22Rv1 (cell line): ENCODE measurements at regions not wholly inside any gene's neighbourhood (a gene's known extent, or its start where the extent isn't known, plus 50 kb on each side); places are given as distances from the start of the nearest gene placed in this dataset.

ENCODE experiments used
- ZFX ChIP-seq: fragments of 450-650 bp; IDR thresholded peaks from 2 replicates; pipeline ENCODE4 v1.6.1; 2017; ENCODE audit warnings: antibody characterized with exemption, borderline replicate concordance
- TF ChIP-seq, protein P1 (sequence below): fragments of 450-650 bp; IDR thresholded peaks from 2 replicates; pipeline ENCODE4 v1.5.1; 2017; ENCODE audit warnings: mild to moderate bottlenecking

GRCh38 chr12:114855678-114856077 is 171.7 kb upstream of the TBX3 start:
- TF ChIP-seq, protein P1, sequence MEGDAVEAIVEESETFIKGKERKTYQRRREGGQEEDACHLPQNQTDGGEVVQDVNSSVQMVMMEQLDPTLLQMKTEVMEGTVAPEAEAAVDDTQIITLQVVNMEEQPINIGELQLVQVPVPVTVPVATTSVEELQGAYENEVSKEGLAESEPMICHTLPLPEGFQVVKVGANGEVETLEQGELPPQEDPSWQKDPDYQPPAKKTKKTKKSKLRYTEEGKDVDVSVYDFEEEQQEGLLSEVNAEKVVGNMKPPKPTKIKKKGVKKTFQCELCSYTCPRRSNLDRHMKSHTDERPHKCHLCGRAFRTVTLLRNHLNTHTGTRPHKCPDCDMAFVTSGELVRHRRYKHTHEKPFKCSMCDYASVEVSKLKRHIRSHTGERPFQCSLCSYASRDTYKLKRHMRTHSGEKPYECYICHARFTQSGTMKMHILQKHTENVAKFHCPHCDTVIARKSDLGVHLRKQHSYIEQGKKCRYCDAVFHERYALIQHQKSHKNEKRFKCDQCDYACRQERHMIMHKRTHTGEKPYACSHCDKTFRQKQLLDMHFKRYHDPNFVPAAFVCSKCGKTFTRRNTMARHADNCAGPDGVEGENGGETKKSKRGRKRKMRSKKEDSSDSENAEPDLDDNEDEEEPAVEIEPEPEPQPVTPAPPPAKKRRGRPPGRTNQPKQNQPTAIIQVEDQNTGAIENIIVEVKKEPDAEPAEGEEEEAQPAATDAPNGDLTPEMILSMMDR: no peak
- no peak for TF ChIP-seq ZFX
